Tibial artery (tissue), 4 donors: ENCODE measurements at regions not wholly inside any gene's neighbourhood (a gene's known extent, or its start where the extent isn't known, plus 50 kb on each side); places are given as distances from the start of the nearest gene placed in this dataset.

ENCODE experiments used
- DNase-seq, 2 donors: peaks; one replicate each; pipeline ENCODE4 v3.0.0-alpha.2; 2019
- H3K27ac ChIP-seq, 2 donors: fragments of 200-600 bp; sonication (generic) in 1 of 2; 1 replicate in 1 of 2; 2 replicates in 1 of 2; pipeline ENCODE4 v1.5.1; 2018 to 2019; ENCODE audit warnings: mild to moderate bottlenecking in 1 of 2
- H3K27me3 ChIP-seq, 2 donors: fragments of 200-600 bp; sonication (generic) in 1 of 2; one replicate each; pipeline versions ENCODE4 v1.5.1 to v1.6.0; 2016 to 2019
- H3K36me3 ChIP-seq, 3 donors: fragments of 200-600 bp; sonication (generic) in 2 of 3; one replicate each; pipeline ENCODE4 v1.5.1; 2016 to 2019; ENCODE audit warnings: mild to moderate bottlenecking in 2 of 3
- H3K4me1 ChIP-seq, 4 donors: fragments of 200-600 bp; sonication (generic) in 2 of 4; 1 replicate in 3 of 4; 2 replicates in 1 of 4; pipeline ENCODE4 v1.5.1; 2016 to 2019
- H3K4me3 ChIP-seq, 2 donors: fragments of 200-600 bp; sonication (generic) in 1 of 2; 1 replicate in 1 of 2; 2 replicates in 1 of 2; pipeline ENCODE4 v1.5.1; 2018 to 2019; ENCODE audit warnings: mild to moderate bottlenecking in 2 of 2
- H3K9me3 ChIP-seq, 3 donors: fragments of 200-600 bp; sonication (generic) in 1 of 3; one replicate each; pipeline ENCODE4 v1.5.1; 2016 to 2019
- CTCF ChIP-seq, 2 experiments: fragments of 200-600 bp in 1 of 2; fragments of 450-650 bp in 1 of 2; IDR thresholded peaks; one replicate each; pipeline ENCODE4 v1.5.1; 2017 to 2019; ENCODE audit warnings: antibody characterized with exemption in 2 of 2, mild to moderate bottlenecking in 1 of 2, moderate library complexity in 1 of 2
- intact Hi-C: fragments of 100-400 bp; cut with DNase I; formaldehyde crosslinking; loops from one replicate; pipeline ENCODE4 v1.15.0; 2023; ENCODE audit warnings: low total_unique reads

GRCh38 chr16:51592535-51593300, 441.6 kb upstream of the SALL1 start:
- no peaks in the 10 kb centered on the region for H3K4me1 ChIP-seq
- no peaks in the 10 kb centered on the region for H3K27me3 ChIP-seq
- no peaks in the 10 kb centered on the region for H3K36me3 ChIP-seq
- no peak overlapping the region for H3K27ac ChIP-seq
- TF ChIP-seq CTCF (IDR thresholded peaks at IDR 0.05): no peak
- no peaks in the 10 kb centered on the region for H3K9me3 ChIP-seq
- intact Hi-C loops: no loop called here
- no peak for DNase-seq
- no peak overlapping the region for H3K4me3 ChIP-seq

DNA sequence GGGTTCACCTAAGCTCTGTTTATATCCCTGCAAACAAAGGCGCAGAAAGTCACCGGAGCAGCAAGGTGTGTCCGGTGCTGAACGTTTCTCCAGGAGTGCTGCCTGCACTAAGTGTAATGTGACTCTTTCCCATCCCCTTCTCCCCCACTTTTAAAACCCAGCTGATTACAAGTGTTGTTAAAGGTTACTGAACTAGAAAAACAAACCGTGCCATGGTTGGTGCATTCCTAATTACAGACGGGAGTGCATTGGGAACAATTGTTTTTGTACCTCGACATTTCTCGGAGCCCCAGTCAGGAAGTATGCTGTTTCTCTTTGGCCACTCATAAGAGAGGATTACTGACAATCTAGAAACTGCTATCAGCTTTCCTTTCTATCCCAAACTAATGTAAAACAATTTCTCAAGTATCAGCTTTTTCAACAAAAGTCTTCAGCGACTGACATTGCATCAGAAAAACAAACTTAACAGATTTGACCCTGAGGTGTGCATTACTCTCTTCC, 441.0 kb upstream of the SALL1 start:
- H3K4me1 ChIP-seq: no peaks in the 10 kb centered on the region
- no peaks in the 10 kb centered on the region for H3K36me3 ChIP-seq
- intact Hi-C loops: no loop called here
- no peaks in the 10 kb centered on the region for H3K9me3 ChIP-seq
- no peak for TF ChIP-seq CTCF (IDR thresholded peaks at IDR 0.05)
- no peak overlapping the region for H3K4me3 ChIP-seq
- H3K27ac ChIP-seq: no peak overlapping the region
- no peak for DNase-seq
- no peaks in the 10 kb centered on the region for H3K27me3 ChIP-seq

DNA sequence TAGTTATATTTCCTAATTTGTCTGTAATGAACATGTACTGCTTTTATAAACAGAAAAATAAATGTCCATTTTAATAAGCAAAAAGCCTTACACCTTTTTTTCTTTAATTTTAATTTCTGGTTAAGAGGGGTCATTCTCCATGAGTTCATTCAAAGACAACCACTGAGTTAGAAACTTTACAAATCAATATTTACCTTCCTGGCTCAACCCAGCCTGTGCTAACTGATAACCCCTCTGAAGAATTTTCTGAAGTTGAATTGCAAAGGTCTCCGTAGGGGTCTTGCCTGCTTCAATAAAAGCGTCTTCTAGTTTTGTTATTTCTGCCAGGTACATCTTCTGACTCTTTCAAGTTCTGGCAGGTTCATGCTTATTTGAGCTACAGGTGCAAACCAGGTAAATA, 440.4 kb upstream of the SALL1 start:
- intact Hi-C loops: no loop called here
- Histone ChIP-seq H3K27ac (no peak overlapping the region), H3K36me3 (no peaks in the 10 kb centered on the region), H3K4me1 (no peaks in the 10 kb centered on the region), H3K4me3 (no peak overlapping the region), H3K9me3 (no peaks in the 10 kb centered on the region), H3K27me3 (no peaks in the 10 kb centered on the region)
- DNase-seq: no peak
- no peak for TF ChIP-seq CTCF (IDR thresholded peaks at IDR 0.05)

- Histone ChIP-seq H3K4me1 (no peaks in the 10 kb centered on the region), H3K9me3 (no peaks in the 10 kb centered on the region), H3K27me3 (no peaks in the 10 kb centered on the region), H3K27ac (no peak overlapping the region), H3K4me3 (no peak overlapping the region), H3K36me3 (no peaks in the 10 kb centered on the region)
- DNase-seq: no peak
- no peak for TF ChIP-seq CTCF (IDR thresholded peaks at IDR 0.05)
- intact Hi-C loops: no loop called here
These were observed 428.7 kb upstream of the SALL1 start for GRCh38 chr16:51579652-51580360.

- no peaks in the 10 kb centered on the region for H3K4me1 ChIP-seq
- no peaks in the 10 kb centered on the region for H3K27me3 ChIP-seq
- H3K9me3 ChIP-seq: no peaks in the 10 kb centered on the region
- intact Hi-C loops: no loop called here
- no peak for DNase-seq
- no peak overlapping the region for H3K4me3 ChIP-seq
- TF ChIP-seq CTCF (IDR thresholded peaks at IDR 0.05): no peak
- H3K27ac ChIP-seq: no peak overlapping the region
- no peaks in the 10 kb centered on the region for H3K36me3 ChIP-seq
These were observed 426.7 kb upstream of the SALL1 start for GRCh38 chr16:51577621-51578303.
